HUDEP-2 (cell line): ENCODE measurements at regions not wholly inside any gene's neighbourhood (a gene's known extent, or its start where the extent isn't known, plus 50 kb on each side); places are given as distances from the start of the nearest gene placed in this dataset.
"Not testable (repeated sequence)": the region's sequence is repeated elsewhere in the genome, so short reads cannot be mapped to it uniquely, and the experiment has no call there.

ENCODE experiments used
- DNase-seq, 76 experiments: peaks; one replicate each; lab custom pipeline; 2025; ENCODE audit not compliant: unreplicated experiment in 76 of 76; lab: John Stamatoyannopoulos, UW

GRCh38 chr20:48119389-48119788 lies 334.1 kb upstream of the SULF2 start:
- DNase-seq = not testable (repeated sequence)

DNA sequence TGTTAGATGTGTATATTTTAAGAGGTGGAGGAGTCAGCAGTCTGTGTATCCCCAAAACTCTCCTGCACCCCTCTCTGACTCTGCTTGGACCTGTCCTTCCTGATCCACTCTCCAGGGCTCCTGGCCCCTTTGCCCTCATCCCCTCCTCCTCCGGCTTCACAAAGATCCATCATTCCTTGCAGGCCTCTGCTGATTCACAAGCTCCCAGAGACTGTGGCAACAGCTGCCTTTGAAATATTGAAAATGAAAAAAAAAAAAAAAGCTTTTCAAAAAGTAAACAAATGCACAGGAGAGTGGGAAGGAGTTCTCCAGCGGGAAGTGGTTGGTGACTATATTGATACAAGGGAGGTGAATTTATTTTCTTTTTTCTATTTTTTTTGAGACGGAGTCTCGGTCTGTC lies 330.2 kb upstream of the SULF2 start:
- no peak for DNase-seq

DNA sequence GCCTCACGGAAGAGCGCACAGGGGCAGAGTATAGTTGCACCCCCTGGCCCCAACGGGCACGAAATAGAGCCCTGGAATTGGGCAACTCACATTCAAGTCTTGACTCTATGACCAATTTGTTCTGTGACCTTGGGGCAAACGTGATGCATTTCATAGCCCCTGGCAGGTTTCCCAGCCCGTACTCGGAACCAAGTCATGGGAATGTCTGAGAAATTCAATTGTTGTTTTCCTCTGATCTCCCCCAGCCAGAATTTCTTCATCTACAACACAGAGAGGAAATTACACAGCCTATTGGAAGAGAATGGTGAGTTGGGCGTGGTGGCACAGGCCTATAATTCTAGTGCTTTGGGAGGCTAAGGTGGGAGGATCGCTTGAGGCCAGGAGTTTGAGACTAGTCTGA lies 322.3 kb upstream of the SULF2 start:
- no peak for DNase-seq

GRCh38 chr20:48106428-48106827 lies 321.1 kb upstream of the SULF2 start:
- DNase-seq = no peak

DNA sequence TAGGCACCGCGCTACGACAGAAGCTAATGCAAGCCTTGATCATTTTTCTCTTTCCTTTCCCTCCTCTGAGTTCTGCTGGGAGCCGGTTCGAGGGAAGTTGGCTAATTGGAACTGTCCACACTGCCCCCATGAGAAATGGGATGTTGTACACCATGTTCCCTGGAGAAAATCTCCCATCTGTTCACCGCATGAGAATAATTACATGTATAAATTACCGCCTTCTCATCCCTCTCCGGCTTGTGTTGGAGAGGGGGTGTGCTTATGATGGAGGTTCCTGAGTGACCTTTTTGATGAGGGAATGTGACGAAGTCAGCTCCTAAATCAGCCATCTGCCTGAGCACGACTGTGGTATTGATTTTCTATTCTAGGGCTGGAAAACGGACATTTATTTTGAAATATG lies 320.2 kb upstream of the SULF2 start:
- no peak for DNase-seq

GRCh38 chr20:48102931-48103660 lies 317.8 kb upstream of the SULF2 start:
- no peak for DNase-seq

GRCh38 chr20:48102076-48102787 lies 317.0 kb upstream of the SULF2 start:
- DNase-seq = no peak

GRCh38 chr20:48100483-48100882 lies 315.2 kb upstream of the SULF2 start:
- DNase-seq = no peak

- DNase-seq = no peak
Measured at GRCh38 chr20:48098866-48099265, 313.6 kb upstream of the SULF2 start.

GRCh38 chr20:48098099-48098498 lies 312.8 kb upstream of the SULF2 start:
- DNase-seq = no peak

- no peak for DNase-seq
Measured at GRCh38 chr20:48096957-48097890, 311.9 kb upstream of the SULF2 start.

GRCh38 chr20:48096212-48096875 lies 311.1 kb upstream of the SULF2 start:
- DNase-seq = no peak

GRCh38 chr20:48094944-48095343 lies 309.7 kb upstream of the SULF2 start:
- DNase-seq = no peak

DNA sequence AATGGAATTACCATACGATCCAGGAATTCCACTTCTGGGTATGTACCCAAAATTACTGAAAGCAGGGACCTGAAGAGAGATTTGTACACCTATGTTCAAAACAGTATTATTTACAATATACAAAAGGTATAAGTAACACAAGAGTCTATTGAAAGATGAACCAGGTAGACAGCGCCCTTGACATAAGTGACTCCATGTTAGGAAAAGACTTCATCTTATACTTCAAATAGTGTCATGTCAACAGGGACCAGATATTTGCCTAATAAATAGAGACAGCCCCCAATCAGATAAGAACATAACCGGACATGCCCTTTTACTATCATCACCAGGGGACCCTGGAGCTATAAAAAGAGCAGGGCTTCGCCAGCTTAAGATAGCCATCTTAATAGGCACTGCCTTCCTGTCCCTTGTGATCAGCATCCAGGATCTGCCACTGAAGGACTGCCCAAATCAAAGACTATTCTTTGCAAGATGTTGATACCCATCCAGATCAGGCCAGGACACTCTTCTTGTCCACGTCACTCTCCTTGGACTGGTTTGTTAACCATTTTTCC lies 309.0 kb upstream of the SULF2 start:
- no peak for DNase-seq

DNA sequence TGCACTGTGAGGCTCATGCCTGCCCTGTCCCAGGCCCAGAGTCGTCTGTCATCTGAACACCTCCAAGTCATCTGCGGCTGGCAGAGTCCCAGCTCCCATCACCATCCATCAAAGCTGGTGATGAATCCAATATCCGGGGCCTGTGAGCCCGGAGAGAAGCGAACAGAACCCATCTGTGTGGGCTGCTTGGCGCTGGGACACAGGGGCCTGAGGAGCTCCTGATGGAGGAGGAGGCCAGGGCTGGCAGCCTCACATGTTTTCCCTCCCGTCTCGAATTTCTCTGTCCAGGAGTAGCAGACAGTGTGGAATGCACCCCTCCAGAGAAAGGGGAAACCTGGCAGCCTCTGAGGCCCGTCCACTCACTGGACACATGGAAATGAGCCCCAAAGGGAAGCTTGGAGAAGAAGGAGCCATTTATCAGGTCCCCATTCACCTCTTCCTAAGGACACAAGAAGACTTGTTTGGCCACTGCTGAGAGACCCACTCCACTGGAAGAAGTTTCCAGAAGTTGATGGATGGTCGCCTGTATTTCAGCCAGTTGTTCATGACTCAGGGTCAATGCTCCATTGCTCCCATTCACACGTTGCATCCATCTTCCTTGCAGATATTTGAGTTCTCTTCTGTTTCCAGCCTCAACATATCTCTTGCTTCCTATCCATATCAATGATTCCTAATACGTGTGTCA lies 307.5 kb upstream of the SULF2 start:
- DNase-seq = no peak

- no peak for DNase-seq
Measured at GRCh38 chr20:48090784-48091183, 305.5 kb upstream of the SULF2 start.

- DNase-seq = no peak
Measured at GRCh38 chr20:48090314-48090713, 305.0 kb upstream of the SULF2 start.

GRCh38 chr20:48080583-48080982 lies 295.3 kb upstream of the SULF2 start:
- no peak for DNase-seq

DNA sequence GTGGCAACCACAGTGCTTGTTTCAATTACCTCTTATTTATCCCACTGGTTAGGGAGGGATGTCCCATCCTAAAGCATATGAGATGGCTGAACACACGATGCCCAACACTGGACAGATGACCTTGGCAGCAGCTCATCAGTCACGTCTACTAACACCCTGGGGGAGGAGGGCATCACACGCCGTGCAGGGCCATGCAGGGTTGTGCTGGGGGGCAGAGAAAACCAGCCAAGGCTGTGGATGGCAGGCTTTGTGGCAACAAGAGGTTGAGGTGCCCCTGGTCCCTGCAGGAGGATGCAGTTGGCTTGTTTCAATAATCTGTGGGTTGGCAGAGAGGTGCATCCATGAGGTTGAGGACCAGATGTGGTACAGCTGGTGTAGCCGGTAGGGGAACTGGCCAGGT lies 293.7 kb upstream of the SULF2 start:
- DNase-seq = no peak

DNA sequence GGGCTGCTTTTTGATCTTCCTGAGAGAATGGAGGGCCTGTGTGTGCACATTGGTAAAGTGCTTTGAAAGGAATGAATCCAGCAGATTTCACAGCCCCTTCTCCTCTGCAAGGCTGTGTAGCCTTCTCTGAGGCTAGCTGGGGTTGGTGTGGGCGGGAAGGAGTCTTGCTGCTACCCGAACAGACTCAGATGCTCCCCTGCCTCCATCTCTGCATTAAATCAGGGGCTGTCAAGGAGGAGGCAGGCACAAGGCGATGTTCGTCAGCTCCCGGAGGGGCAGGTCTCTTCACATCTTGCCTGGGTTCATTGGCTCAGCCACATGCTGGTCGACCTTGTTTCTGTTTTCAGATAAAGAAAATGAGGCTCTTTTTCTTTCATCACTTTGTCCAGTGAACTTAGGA lies 291.5 kb upstream of the SULF2 start:
- DNase-seq = no peak
